A673 (cell line): ENCODE measurements at regions not wholly inside any gene's neighbourhood (a gene's known extent, or its start where the extent isn't known, plus 50 kb on each side); places are given as distances from the start of the nearest gene placed in this dataset.
A peak's percentile ranks its signal among the peaks of the same experiment; 100 is the strongest.

Source experiments
- BruUV-seq: library from RNA; stranded (reverse); fragments of 400-500 nt; replicated peaks from 2 replicates; lab custom pipeline; 2021; lab: Mats Ljungman, UMichigan
- CTCF ChIA-PET: fragments of 300-600 bp; sonication (Branson Sonifier 250); formaldehyde crosslinking; loops from one replicate; lab custom pipeline; 2022; ENCODE audit warnings: antibody characterized with exemption; lab: Charles Lee
- POLR2A ChIA-PET: fragments of 300-600 bp; sonication (Branson Sonifier 250); formaldehyde crosslinking; loops from one replicate; lab custom pipeline; 2022; ENCODE audit warnings: antibody characterized with exemption; ENCODE audit not compliant: low non-redundant PET; lab: Charles Lee
- DNase-seq: peaks from one replicate; pipeline ENCODE4 v3.0.0-alpha.2; 2015; ENCODE audit warnings: low spot score
- H3K27ac ChIP-seq: fragments of 200-600 bp; sonication (generic); 2 replicates; pipeline ENCODE4 v1.5.1; 2016; ENCODE audit warnings: mixed run types, low read depth, mild to moderate bottlenecking, mixed read lengths, antibody characterized with exemption, low read length; ENCODE audit not compliant: poor library complexity, severe bottlenecking
- H3K27me3 ChIP-seq: fragments of 200-600 bp; sonication (generic); replicated peaks from 2 replicates; pipeline ENCODE4 v1.6.1; 2017; ENCODE audit warnings: mixed run types, low read depth, mild to moderate bottlenecking, mixed read lengths, antibody characterized with exemption, low read length; ENCODE audit not compliant: insufficient read depth, poor library complexity
- H3K36me3 ChIP-seq: fragments of 200-600 bp; sonication (generic); 2 replicates; pipeline ENCODE4 v1.6.1; 2016; ENCODE audit warnings: mixed run types, mild to moderate bottlenecking, mixed read lengths, antibody characterized with exemption, low read length; ENCODE audit not compliant: insufficient read depth, poor library complexity, severe bottlenecking
- H3K4me1 ChIP-seq: fragments of 200-600 bp; sonication (generic); 2 replicates; pipeline ENCODE4 v1.6.1; 2017; ENCODE audit warnings: mixed run types, mild to moderate bottlenecking, mixed read lengths, antibody characterized with exemption, low read length; ENCODE audit not compliant: insufficient read depth, poor library complexity, severe bottlenecking
- H3K4me3 ChIP-seq: fragments of 200-600 bp; sonication (generic); 2 replicates; pipeline ENCODE4 v1.5.1; 2016; ENCODE audit warnings: low read depth, mixed run types, mild to moderate bottlenecking, mixed read lengths, low read length; ENCODE audit not compliant: poor library complexity, severe bottlenecking
- H3K9me3 ChIP-seq: fragments of 200-600 bp; sonication (generic); 2 replicates; pipeline ENCODE4 v1.6.1; 2016; ENCODE audit warnings: mixed run types, low read depth, mild to moderate bottlenecking, mixed read lengths, antibody characterized with exemption, low read length; ENCODE audit not compliant: poor library complexity, severe bottlenecking
- EZH2 ChIP-seq: fragments of 200-600 bp; sonication (generic); IDR thresholded peaks from 2 replicates; pipeline ENCODE4 v1.6.1; 2017; ENCODE audit warnings: borderline replicate concordance, low read depth, mild to moderate bottlenecking, mixed read lengths, antibody characterized with exemption, low read length; ENCODE audit not compliant: poor library complexity, severe bottlenecking
- intact Hi-C: fragments of 100-400 bp; cut with micrococcal nuclease; formaldehyde crosslinking; loops from one replicate; pipeline ENCODE4 v1.10.0; 2022; ENCODE audit not compliant: unreplicated experiment
- TF ChIP-seq, protein P1 (sequence below): fragments of 300-800, 200-600 bp; sonication (generic); conservative IDR thresholded peaks from 2 replicates; pipeline ENCODE4 v1.5.1; 2017; ENCODE audit warnings: low read depth, mild to moderate bottlenecking, antibody characterized with exemption, low read length, moderate library complexity, mixed read lengths

DNA sequence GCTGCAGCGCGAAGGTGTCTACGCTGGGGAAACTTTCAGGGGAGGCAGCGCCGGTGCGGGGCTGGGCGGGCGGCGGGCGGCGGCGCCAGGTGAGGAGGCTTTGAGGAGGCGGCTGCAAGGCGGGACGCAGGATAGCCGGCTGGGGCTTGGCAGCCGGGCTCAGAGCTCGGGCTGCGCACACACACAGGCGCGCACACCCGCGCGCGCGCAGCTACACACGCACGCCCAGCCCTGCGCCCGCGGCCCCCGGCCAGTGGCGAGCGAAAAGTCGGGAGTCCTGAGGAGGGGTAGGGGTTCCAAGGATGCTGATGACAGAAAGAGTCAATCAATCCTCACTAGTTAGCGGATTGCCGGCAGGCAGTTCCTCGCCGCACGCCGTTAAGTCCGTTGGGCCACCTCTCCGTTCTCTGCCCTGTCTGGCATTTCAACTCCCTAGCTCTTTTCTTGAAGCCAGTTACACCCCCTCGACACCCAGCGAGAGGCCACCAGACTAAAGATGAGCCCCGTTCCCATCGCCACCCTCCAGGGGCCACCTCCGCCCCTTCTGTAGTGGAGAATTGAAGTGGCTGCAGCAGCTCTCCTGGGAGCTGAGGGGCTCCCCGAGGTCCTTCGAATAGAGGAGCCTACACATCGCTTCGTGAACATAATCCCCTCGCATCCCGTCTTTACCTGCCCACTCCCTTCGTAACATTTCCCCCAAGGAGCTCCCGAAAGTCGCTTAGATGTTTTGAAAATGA is 1640.3 kb upstream of the C9orf72 start, which contains the start of gene LINGO2:
Gene LINGO2, minus strand, starts transcription at position 185 of the 737 bp plus-strand sequence.
- intact Hi-C loops: loop anchor here (2.0 to 10.0 kb wide), 6 partner anchors 327 to 1489 kb away; no protein-coding TSS in a partner anchor
- Histone ChIP-seq H3K4me3 (peak within 1 kb of the TSS; percentile 82), H3K4me1 (peaks cover 25% of the 10 kb centered on the region), H3K36me3 (no peaks in the 10 kb centered on the region), H3K27me3 (no peaks in the 10 kb centered on the region), H3K27ac (peak within 1 kb of the TSS; percentile 91), H3K9me3 (no peaks in the 10 kb centered on the region)
- ChIA-PET POLR2A (interaction anchor here (0.6 to 0.7 kb wide), 2 partner anchors 28 to 327 kb away, joined by 3 to 5 read pairs; no protein-coding TSS in a partner anchor), CTCF (no interaction called here)
- TF ChIP-seq, protein P1, sequence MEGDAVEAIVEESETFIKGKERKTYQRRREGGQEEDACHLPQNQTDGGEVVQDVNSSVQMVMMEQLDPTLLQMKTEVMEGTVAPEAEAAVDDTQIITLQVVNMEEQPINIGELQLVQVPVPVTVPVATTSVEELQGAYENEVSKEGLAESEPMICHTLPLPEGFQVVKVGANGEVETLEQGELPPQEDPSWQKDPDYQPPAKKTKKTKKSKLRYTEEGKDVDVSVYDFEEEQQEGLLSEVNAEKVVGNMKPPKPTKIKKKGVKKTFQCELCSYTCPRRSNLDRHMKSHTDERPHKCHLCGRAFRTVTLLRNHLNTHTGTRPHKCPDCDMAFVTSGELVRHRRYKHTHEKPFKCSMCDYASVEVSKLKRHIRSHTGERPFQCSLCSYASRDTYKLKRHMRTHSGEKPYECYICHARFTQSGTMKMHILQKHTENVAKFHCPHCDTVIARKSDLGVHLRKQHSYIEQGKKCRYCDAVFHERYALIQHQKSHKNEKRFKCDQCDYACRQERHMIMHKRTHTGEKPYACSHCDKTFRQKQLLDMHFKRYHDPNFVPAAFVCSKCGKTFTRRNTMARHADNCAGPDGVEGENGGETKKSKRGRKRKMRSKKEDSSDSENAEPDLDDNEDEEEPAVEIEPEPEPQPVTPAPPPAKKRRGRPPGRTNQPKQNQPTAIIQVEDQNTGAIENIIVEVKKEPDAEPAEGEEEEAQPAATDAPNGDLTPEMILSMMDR: no peak
- no peak for TF ChIP-seq EZH2
- peak; percentile 90 for DNase-seq
- BruUV-seq: no TSS peak

DNA sequence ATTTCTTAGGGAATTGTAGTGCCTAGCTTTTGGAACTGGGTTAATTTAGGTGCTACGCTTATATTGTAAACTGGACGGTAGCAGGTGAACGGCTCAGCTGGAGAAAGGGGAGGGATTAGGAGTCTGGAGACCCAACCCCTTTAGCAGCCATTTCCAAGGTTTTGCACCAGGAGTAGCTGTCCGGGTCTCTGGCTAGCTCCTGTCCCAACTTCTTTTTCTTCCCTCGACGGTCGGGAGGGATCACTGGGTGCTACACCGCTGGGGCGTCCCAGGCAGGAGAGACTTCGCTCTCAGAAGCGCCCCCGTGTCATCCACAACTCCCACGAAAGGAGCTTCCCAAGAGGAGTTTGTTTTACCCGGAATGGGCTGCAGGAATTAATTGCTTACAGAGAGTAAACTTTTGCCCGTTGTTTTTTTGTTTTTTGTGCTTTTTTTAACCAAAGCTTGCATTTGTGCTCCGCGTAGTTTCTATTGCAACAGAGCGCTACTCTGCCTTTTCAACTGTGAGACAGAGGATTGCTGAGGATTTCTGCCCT is 1640.9 kb upstream of the C9orf72 start:
- BruUV-seq: no TSS peak
- ChIA-PET POLR2A (interaction anchor here (0.6 to 0.7 kb wide), 3 partner anchors 27 to 327 kb away, joined by 3 to 5 read pairs (median 3); no protein-coding TSS in a partner anchor), CTCF (no interaction called here)
- Histone ChIP-seq H3K27me3 (no peaks in the 10 kb centered on the region), H3K36me3 (no peaks in the 10 kb centered on the region), H3K4me1 (peaks cover 21% of the 10 kb centered on the region), H3K27ac (peak overlapping the region; percentile 53), H3K4me3 (peak overlapping the region; percentile 82), H3K9me3 (no peaks in the 10 kb centered on the region)
- DNase-seq: peak; percentile 96
- intact Hi-C loops: loop anchor here (2.0 to 10.0 kb wide), 6 partner anchors 327 to 1489 kb away; no protein-coding TSS in a partner anchor
- TF ChIP-seq, protein P1: 0 out of 2 replicates have a peak, but pooled peaks have one; percentile 11
- TF ChIP-seq EZH2: no peak

DNA sequence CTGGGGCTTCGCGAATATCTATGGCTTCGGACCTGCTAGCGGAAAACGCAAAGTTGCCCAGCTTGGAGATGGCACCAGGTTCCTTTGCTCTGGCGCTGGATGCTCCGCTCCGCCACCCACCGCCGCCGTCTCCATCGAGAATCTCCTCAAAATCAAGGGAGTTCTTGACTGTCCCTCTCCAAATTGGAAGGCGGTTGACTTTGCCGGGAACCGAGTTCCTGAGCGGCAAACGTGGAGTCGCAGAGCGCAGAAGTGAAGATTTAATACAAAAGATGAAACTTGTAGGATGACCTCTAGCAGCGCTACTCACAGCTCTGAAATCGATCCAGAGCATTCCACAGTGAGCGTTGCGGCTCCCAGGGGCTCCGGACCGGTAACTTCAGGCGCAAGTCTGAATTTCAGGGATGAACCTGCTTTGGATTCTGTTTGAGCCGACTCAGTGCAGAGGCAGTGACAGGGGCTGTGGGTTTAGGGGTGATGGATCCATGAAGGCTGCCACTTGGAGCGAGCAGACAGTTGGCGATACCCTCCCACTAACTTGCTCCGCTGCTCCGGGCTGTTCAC is 1641.5 kb upstream of the C9orf72 start:
- Histone ChIP-seq H3K27ac (peak overlapping the region; percentile 53), H3K9me3 (no peaks in the 10 kb centered on the region), H3K4me3 (peak overlapping the region; percentile 82), H3K27me3 (no peaks in the 10 kb centered on the region), H3K36me3 (no peaks in the 10 kb centered on the region), H3K4me1 (peaks cover 17% of the 10 kb centered on the region)
- BruUV-seq: TSS peak; percentile 52
- no peak for TF ChIP-seq EZH2
- TF ChIP-seq, protein P1: 0 out of 2 replicates have a peak, but pooled peaks have one; percentile 8
- intact Hi-C loops: loop anchor here (2.0 to 10.0 kb wide), 6 partner anchors 326 to 1490 kb away; no protein-coding TSS in a partner anchor
- POLR2A ChIA-PET: interaction anchor here (0.6 kb wide), 1 partner anchor 194 kb away, joined by 3 read pairs; no protein-coding TSS in a partner anchor
- CTCF ChIA-PET: no interaction called here
- DNase-seq: peak; percentile 59
